Activated CD4-positive, CD25-positive, alpha-beta regulatory T cell treated with anti-CD3 and anti-CD28 coated beads, Interleukin-2, amount 50 U/mL, for 24 hours (primary cell): ENCODE measurements at regions not wholly inside any gene's neighbourhood (a gene's known extent, or its start where the extent isn't known, plus 50 kb on each side); places are given as distances from the start of the nearest gene placed in this dataset.

Experiments
- ATAC-seq, 2 donors: fragments of 150-1000 bp; cut with Tn5 transposase; one replicate each; pipeline ENCODE4 v1.10.0; 2021; ENCODE audit warnings: mild to moderate bottlenecking in 1 of 2, moderate library complexity in 1 of 2

DNA sequence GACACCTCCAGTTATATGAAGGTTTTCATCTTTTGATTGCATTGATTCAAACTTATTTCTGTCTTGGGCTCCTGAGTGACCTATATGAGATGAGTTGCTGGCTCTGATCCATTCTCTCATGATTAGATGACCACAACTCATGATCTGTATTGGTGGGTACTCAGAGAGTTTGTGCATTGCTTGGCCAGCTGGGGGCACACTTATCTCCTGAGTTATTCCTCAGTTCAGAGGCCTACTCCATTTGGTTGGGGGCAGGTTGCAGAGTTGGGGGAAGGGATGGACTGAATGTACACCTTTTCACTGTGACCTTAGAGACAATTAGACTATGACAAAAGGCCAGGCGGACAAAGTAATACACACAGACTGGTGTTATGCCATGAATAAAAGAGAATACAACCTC lies 166.2 kb upstream of the SEMA6D start:
- ATAC-seq = no peak

DNA sequence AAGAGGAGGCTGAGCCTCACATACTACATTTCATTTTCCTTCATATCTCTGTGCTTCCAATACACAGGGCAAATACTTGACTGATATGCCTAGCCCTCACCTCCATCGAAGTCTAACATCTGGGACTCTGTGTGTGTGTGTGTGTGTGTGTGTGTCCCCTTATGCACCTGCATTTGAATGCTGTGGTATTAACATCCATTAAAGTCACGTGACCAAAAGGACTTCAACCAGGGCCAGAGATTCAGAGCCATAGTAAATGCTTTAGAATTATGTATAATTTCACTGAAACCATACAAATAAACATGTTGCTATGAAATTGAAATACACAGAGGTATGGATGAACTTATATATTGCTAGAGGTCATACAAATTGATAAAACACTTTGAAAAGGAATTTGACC lies 165.8 kb upstream of the SEMA6D start:
- ATAC-seq = no peak

GRCh38 chr15:47552978-47553608 lies 164.2 kb upstream of the SEMA6D start:
- no peak for ATAC-seq

GRCh38 chr15:47553947-47554346 lies 163.4 kb upstream of the SEMA6D start:
- no peak for ATAC-seq

- ATAC-seq = no peak
Measured at GRCh38 chr15:47561102-47561501, 156.2 kb upstream of the SEMA6D start.

DNA sequence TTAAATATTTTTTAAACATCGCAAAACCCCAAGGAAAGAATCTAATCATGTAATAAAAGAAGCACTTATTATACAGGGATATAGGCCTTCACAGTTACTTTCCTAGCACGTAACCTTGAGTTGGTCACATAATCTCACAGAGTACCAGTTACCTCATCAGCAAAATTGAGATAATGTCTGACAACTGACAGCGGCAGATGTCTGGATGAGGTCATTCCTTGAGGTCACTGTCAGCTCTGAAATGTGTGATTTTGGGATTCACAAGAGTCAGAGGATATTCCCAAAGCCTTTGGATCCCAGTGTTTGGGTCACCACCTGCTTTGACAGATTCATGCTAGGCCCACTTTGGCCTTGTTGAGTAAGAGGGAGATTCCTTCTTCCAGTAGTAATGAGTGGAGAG lies 151.4 kb upstream of the SEMA6D start:
- no peak for ATAC-seq

DNA sequence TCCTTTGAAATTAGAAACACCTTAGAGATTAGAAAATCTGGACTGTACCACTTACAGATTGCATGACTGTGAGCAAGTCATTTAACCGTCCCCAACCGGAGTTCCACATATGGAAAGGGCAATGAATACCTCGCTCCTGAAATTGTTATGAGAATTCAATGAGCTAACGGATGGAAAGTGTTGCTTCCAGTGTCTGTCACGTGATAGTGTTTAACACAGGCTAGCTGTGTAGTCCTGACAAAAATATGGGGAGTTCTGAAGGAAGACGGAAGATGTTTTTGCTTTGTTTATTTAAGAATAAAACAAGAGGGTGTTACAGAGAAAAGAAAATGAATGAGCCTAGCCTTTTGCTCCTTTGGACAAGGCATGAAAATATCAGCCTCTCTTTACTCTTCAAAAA lies 150.7 kb upstream of the SEMA6D start:
- no peak for ATAC-seq

DNA sequence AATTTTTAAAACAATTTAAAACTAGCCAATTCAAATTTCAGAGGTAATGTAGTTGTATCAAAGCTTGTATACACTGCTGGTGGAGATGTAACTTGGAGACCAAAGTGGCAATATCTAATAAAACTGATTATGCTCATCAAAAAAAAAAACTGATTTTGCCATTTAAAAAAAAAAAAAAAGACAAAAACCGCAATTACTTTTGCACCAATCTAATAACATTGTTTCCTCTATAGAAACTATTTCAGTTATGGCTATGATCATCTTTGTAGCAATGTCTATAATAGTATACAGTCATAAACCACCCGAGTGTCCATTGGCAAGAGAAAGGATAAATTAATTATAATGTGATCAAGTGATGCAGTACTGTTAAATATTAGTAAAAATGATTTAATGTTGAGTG lies 149.3 kb upstream of the SEMA6D start:
- no peak for ATAC-seq

DNA sequence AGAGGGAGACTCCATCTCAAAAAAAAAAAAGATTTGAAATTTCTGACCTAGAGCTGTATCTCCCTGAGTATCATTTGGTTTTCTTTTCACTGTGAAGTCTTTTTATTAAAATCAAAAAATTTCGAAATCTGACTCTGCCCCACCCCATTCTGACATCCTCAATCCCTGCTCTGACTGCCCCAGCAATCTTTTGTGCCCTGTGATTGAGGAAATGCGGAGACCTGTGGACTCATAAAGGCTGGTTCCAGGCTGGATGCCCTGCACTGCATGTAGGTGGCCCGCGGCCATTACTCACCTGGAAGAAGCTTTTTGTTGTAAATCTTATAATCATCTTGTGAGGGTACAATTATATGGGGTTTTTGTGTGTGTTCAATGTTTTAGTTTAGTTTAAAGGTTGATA lies 147.3 kb upstream of the SEMA6D start:
- ATAC-seq = no peak

DNA sequence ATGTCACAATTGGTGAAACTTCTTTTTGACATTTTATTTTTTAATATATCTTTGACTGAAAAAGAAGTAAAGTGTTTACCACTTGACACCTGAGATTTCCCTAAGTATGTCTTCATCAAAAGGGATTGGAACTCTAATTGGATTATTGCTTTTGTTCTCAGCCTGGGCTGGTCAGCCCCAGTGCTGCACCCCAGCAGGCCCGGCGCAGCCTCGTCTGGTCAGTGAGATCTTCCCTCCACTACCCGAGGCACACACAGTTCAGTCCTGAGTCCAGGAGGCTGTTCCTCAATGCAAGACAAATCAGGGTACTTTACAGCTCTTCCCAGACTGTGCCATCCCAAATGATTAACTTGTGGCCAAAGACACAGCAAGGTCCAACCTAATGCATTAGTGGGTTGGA lies 146.9 kb upstream of the SEMA6D start:
- ATAC-seq = no peak

DNA sequence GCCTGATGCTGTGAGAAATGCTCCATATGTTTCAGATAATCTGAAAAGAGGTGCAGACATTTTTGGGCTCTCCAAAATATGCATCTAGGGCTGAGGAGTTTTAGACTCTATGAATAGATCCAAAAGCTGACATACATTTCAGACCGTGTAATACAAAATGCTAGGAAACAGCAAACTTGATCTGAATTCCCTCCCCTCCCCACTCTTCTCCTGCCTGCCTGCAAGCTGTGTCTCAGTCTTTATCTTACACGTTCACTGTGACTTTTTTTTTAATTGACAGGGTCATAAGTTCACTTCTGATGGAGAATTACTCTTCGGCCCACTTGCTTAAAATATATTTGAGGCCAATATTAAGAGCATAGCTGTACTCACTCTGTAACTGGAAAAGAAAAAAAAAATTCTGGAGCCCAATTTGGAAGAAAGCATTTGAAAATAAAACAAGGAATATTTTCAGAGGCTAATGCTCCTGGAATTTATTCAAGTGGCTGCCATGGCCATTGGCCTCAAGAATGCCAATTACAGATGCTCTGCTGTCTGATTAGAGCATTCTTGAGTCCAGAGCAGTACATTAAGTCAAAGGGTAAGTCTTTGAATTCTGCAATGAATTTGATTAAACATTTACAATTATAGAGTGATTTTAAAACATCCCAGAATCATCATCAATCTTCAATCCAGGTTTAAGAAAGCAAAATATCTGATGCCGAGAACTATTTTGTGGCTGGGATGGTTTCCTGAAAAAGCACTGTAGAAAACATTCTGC lies 146.2 kb upstream of the SEMA6D start:
- ATAC-seq = no peak

GRCh38 chr15:47573673-47574072 lies 143.6 kb upstream of the SEMA6D start:
- no peak for ATAC-seq

GRCh38 chr15:47577000-47577399 lies 140.3 kb upstream of the SEMA6D start:
- ATAC-seq = no peak

- ATAC-seq = no peak
Measured at GRCh38 chr15:47577461-47577860, 139.8 kb upstream of the SEMA6D start.

DNA sequence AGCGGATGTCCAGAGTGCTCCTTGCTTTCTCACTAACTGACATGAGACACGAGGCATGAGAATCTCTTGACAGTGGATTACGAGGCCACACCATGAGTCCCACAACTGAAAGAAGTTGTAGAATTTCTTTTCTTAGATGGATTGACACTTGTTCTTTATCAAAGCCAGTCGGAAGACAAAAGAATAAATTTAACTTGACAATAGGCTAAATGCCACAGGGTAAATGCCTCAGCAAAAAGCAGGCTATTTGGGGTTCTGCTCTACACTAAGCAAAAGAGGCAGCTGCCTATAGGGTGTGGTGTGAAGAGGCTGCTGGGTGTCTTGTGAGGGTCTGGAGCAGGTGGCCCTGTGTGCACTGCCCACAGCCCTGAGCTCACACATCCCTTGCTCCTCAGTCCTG lies 135.1 kb upstream of the SEMA6D start:
- no peak for ATAC-seq

GRCh38 chr15:47584316-47584715 lies 133.0 kb upstream of the SEMA6D start:
- no peak for ATAC-seq

GRCh38 chr15:47586653-47587224 lies 130.6 kb upstream of the SEMA6D start:
- no peak for ATAC-seq

GRCh38 chr15:47587940-47588802 lies 129.1 kb upstream of the SEMA6D start:
- ATAC-seq = no peak

DNA sequence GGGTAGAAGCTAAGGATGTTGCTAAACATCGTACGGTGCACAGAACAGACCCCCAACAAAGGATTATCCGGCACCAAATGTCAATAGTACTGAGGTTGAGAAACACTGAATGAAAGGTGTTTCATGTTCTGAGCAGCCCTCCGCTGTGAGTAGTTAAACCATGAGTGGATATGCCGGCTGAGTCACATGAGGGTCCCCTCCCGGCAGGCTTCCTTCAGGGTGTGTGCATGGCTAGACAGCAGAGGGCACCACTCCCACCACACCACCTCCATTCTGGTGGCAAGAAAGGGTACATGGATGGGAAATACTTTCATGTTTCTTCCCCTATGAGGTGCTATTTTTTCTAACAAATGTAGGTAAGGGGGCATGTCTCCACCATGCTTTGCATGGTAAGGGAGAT lies 128.3 kb upstream of the SEMA6D start:
- no peak for ATAC-seq

- ATAC-seq = no peak
Measured at GRCh38 chr15:47598996-47599395, 118.3 kb upstream of the SEMA6D start.

DNA sequence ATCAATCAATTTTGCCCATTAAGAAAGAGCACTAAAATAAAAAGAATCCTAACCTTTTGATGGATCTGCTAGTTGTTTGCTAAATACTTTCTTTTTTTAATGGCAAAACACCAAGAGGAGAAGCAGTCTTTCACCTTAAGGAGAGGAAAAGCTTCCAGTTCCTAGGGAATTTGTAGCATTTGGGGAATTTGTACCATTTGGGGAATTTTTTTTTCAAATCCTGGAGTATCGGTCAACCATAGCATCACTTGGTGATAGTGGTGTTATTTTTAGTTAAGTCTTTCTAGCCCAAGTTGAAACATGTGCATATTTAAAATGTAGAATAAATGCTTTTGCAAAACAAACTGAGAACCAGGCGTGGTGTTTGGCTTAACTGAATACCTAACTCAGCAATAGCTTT lies 117.5 kb upstream of the SEMA6D start:
- no peak for ATAC-seq

DNA sequence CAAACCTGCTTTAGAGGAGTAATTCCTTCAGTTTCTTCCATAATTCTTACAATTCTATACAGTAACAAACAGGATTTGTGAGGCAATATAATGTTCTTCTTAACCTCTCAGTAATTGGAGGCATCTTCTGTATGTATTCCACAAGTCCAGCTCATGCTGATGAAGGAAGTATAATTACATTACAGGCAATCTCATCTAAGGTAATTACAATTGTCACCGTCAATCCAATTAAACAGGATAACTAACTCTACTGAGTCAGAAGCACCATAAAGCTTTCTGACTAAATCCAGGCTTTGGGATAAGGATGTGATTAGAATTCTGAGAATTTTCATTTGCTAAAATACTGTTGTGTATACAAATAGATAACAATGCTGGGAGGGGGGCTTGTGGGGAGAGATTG lies 115.2 kb upstream of the SEMA6D start:
- no peak for ATAC-seq

GRCh38 chr15:47603026-47603425 lies 114.3 kb upstream of the SEMA6D start:
- ATAC-seq = no peak
